H1 (cell line): ENCODE measurements at regions not wholly inside any gene's neighbourhood (a gene's known extent, or its start where the extent isn't known, plus 50 kb on each side); places are given as distances from the start of the nearest gene placed in this dataset.

Experiments
- BRCA1 ChIP-seq: IDR thresholded peaks from 2 replicates; pipeline ENCODE4 v1.6.1; 2012; ENCODE audit warnings: low read depth, low read length, improper control_type of control experiment
- RBBP5 ChIP-seq: IDR thresholded peaks from 2 replicates; pipeline ENCODE4 v1.7.1; 2012; ENCODE audit warnings: low read depth, mild to moderate bottlenecking, inconsistent platforms, low read length, moderate library complexity, borderline replicate concordance
- SP4 ChIP-seq: IDR thresholded peaks from 2 replicates; pipeline ENCODE4 v1.6.1; 2012; ENCODE audit warnings: low read length, inconsistent platforms
- TAF1 ChIP-seq: IDR thresholded peaks from 2 replicates; pipeline ENCODE4 v1.6.1; 2011; ENCODE audit warnings: mild to moderate bottlenecking, low read depth, low read length
- ZNF274 ChIP-seq: IDR thresholded peaks from 2 replicates; pipeline ENCODE4 v1.7.0; 2012; ENCODE audit warnings: low read length, borderline replicate concordance; ENCODE audit errors: extremely low read depth
- TF ChIP-seq, protein P1 (sequence below): IDR thresholded peaks from 2 replicates; pipeline ENCODE4 v1.6.1; 2012; ENCODE audit warnings: inconsistent platforms

GRCh38 chr6:121581327-121581726 lies 145.9 kb downstream of the GJA1 start (continued):
- TF ChIP-seq BRCA1 (no peak), TAF1 (no peak), ZNF274 (no peak), RBBP5 (no peak), SP4 (no peak)
- TF ChIP-seq, protein P1, sequence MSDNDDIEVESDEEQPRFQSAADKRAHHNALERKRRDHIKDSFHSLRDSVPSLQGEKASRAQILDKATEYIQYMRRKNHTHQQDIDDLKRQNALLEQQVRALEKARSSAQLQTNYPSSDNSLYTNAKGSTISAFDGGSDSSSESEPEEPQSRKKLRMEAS: no peak
